ENCODE measurements at regions not wholly inside any gene's neighbourhood (a gene's known extent, or its start where the extent isn't known, plus 50 kb on each side); places are given as distances from the start of the nearest gene placed in this dataset.

GRCh38 chr15:94610485-94610884 lies 379.1 kb downstream of the MCTP2 start:
- Histone ChIP-seq H3K56ac (replicated peaks; ENCODE audit: insufficient read length, low read depth, low read length) (no peak overlapping the region), H3K9me3 (ENCODE audit: insufficient read depth in 2 of 2, low read depth in 1 of 2, low read length in 1 of 2) (no peaks in the 10 kb centered on the region), H2BK15ac (ENCODE audit: low read length) (no peak overlapping the region), H4K8ac (ENCODE audit: extremely low read depth, insufficient read depth, low read length) (no peak overlapping the region), H2BK5ac (ENCODE audit: low read depth, low read length) (no peak overlapping the region), H3K9ac (replicated peaks in 1 of 4; ENCODE audit: extremely low read depth in 1 of 4, low read depth in 3 of 4, low read length in 3 of 4) (no peak overlapping the region), H2BK20ac (ENCODE audit: low read length) (no peak overlapping the region), H3K27ac (ENCODE audit: low read depth, low read length) (no peak overlapping the region), H3K23me2 (ENCODE audit: low read depth, low read length) (no peaks in the 10 kb centered on the region), H2BK120ac (replicated peaks; ENCODE audit: low read depth, low read length) (no peak overlapping the region), H3K4me2 (ENCODE audit: insufficient read depth in 1 of 2, low read depth in 2 of 2, low read length in 2 of 2) (no peak overlapping the region), H3K18ac (ENCODE audit: extremely low read depth, low read length) (no peak overlapping the region), H2AFZ (ENCODE audit: low read length) (no peak overlapping the region), H2AK5ac (ENCODE audit: low read depth, low read length) (no peak overlapping the region), H3K79me2 (ENCODE audit: control insufficient read depth in 1 of 2, insufficient read depth in 2 of 2, low read length in 2 of 2) (no peaks in the 10 kb centered on the region), H2BK12ac (ENCODE audit: low read depth, low read length) (no peak overlapping the region), H3K14ac (ENCODE audit: insufficient read length) (no peak overlapping the region), H4K5ac (ENCODE audit: insufficient read length, low read depth, low read length) (no peak overlapping the region), H3K79me1 (ENCODE audit: low read depth, low read length) (no peaks in the 10 kb centered on the region), H3K4ac (replicated peaks; ENCODE audit: insufficient read length, low read depth, low read length) (no peak overlapping the region), H3K4me3 (ENCODE audit: extremely low read depth in 1 of 4, insufficient read depth in 2 of 4, low read depth in 3 of 4, low read length in 4 of 4) (no peak overlapping the region), H3K27me3 (replicated peaks in 1 of 4; ENCODE audit: control insufficient read depth in 3 of 4, extremely low read depth in 1 of 4, insufficient read depth in 3 of 4, low read length in 3 of 4) (no peaks in the 10 kb centered on the region; a peak in 1 of 7 replicates), H3K23ac (ENCODE audit: insufficient read length) (no peak overlapping the region), H4K91ac (replicated peaks; ENCODE audit: insufficient read length, low read length) (no peak overlapping the region), H3K36me3 (ENCODE audit: control insufficient read depth in 2 of 4, insufficient read depth in 4 of 4, low read length in 3 of 4) (no peaks in the 10 kb centered on the region), H3K4me1 (replicated peaks in 1 of 4; ENCODE audit: control insufficient read depth in 3 of 4, insufficient read depth in 4 of 4, low read length in 3 of 4) (no peaks in the 10 kb centered on the region), H4K20me1 (replicated peaks in 1 of 2; ENCODE audit: control insufficient read depth in 1 of 2, insufficient read depth in 2 of 2, low read length in 2 of 2) (no peaks in the 10 kb centered on the region)
- 95% methylated on average over 3 of the region's 3 CpGs; no CpG with 5 or more reads in 1 of the 2 experiments for WGBS, 2 experiments (ENCODE audit: extremely low coverage in 1 of 2, insufficient coverage in 1 of 2, insufficient read length in 1 of 2, insufficient replicate concordance in 2 of 2, low coverage in 1 of 2, low lambda C conversion rate in 2 of 2, missing lambda C conversion rate in 1 of 2)
- DNase-seq (ENCODE audit: low read depth in 1 of 2, low spot score in 2 of 2): no peak
- POLR2A ChIA-PET (ENCODE audit: partially characterized antibody): no interaction called here
- CTCF ChIA-PET (ENCODE audit: partially characterized antibody): no interaction called here
- TF ChIP-seq SUZ12 (IDR thresholded peaks at IDR 0.05; ENCODE audit: low read length) (no peak), KDM4A (IDR thresholded peaks at IDR 0.05; ENCODE audit: low read depth, low read length, severe bottlenecking) (no peak), YY1 (IDR thresholded peaks at IDR 0.05; ENCODE audit: low read depth, low read length) (no peak), PHF8 (conservative IDR thresholded peaks at IDR 0.05; ENCODE audit: low read depth, low read length) (no peak), ASH2L (IDR thresholded peaks at IDR 0.05; ENCODE audit: low read length) (no peak), SP1 (IDR thresholded peaks at IDR 0.05; ENCODE audit: low read depth, low read length) (no peak)
- FAIRE-seq: no peak

Measured in H1 (cell line).